Putamen (tissue), 1 donor: ENCODE measurements at regions not wholly inside any gene's neighbourhood (a gene's known extent, or its start where the extent isn't known, plus 50 kb on each side); places are given as distances from the start of the nearest gene placed in this dataset.

Experiments used
- DNase-seq: peaks from one replicate; pipeline ENCODE4 v3.0.0-alpha.2; 2016; ENCODE audit warnings: low spot score

DNA sequence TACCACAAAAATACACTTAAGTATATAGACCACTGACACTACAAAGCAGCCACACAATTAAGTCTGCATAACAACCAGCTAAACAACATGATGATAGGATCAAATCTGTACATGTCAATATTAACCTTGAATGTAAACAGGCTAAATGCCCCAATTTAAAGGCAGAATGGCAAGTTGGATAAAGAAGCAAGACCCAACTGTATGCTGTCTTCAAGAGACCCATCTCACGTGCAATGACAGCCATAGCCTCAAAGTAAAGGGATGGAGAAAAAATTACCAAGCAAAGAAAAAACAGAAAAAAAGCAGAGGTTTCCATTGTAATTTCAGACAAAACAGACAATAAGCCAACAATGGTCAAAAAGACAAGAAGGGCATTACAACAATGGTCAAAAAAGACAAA, 77.3 kb upstream of the APC start:
- no peak for DNase-seq

DNA sequence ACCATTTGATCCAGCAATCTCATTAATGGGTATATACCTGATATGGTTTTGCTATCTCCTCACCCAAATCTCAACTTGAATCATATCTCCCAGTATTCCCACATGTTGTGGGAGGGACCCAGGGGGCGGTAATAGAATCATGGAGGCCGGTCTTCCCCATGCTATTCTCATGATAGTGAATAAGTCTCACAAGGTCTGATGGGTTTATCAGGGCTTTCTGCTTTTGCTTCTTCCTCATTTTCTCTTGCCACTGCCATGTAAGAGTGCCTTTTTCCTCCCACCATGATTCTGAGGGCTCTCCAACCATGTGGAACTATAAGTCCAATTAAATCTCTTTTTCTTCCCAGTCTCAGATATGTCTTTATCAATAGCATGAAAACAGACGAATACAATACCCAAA, 74.5 kb upstream of the APC start:
- no peak for DNase-seq

DNA sequence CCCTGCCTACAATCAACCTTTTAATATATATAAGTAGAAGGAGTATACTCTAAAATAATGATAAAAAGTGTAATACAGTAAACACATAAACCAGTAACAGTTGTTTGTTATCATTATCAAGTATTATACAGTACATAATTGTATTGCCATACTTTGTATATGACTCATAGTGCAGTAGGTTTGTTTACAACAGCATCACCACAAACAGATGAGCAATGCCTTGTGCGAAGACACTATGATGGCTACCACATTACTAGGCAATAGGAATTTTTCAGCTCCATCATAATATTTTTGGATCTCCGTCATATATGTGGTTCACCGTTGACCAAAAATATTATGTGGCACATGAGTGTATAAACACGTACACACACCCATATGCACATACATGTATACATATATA, 69.7 kb upstream of the APC start:
- no peak for DNase-seq

DNA sequence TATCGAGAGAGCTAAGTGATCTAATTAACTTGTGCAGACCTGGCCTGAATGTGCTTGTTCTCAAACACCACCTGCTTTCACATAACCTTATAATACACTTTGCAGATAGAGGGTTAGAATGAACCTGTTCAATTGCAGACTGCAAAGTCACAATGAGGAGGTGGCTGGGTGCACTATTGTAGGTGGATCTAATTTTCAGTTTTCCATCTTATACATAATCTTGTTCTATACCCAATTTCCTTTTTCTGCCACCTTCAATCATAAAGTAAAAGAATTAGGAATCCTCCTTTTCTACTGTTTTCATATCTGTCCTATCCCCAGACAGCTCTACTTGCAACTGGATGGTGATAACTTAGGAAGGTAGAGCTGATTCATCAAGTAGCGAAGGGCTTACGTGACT, 68.8 kb upstream of the APC start:
- peak; percentile 65 for DNase-seq

DNA sequence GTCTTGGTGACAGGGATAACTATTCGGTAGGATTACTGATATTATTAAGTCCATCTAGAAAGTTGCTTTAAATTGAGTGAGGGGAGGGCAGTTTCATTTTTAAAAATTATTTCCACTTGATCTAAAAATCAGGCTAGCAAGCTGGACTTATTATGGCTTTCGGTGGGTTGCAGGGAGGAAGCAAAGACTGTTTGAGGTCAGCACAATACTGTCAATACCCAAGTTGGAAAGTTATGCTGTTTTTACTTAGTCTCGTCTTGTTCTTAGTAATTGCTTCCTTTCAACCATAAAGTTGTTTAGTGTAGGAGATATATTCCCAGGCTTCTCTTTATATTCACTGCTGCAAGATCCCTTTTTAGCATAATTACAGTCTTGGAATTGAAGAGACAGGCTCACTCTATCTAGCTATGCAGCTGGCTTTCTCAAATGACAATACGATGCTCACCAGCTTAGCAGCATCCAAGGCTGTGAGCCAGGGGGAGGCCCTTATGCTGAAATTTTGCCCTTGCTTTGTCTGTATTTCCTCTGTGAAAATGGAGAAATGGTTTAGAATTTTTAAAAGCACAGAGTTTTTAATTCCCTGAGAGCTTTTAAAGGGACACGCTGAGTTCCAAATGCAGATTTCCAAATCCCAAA, 68.2 kb upstream of the APC start:
- peak; percentile 32 for DNase-seq

DNA sequence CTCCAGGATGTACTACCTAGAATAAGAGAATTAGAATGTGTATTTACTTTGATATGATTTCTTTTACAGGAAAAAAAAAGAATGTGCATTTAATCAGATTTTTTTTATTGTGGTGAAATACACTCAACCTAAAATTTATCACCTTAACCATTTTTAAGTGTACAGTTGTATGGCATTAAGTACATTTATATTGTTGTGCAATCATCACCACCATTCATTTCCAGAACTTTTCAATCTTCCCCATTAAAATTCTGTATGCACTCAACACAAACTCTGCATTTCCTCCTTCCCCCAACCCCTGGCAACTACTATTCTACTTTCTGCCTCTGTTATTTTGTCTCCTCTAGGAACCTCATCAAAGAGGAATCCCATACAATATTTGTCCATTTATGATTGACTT, 66.0 kb upstream of the APC start:
- DNase-seq, result no peak

DNA sequence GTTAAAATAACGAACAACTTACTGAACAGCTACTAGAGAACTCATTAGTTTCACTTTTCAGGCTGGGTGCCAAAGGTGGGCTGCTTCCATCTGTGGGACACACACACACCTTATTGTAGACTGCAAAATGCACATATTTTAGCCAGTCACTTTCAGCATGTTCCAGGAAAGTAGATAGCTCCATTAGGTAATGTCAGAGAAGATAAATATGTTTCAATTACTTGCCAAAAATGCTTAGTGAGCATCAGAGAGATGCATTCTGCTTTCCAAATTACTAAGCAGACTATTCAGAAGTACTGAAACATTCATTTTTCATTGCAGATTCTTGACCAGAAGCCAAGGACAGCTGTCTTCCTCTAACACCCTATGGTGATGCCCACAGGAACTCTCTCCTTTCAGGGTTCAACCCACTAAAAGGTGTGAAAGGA, 56.2 kb upstream of the APC start:
- no peak for DNase-seq

DNA sequence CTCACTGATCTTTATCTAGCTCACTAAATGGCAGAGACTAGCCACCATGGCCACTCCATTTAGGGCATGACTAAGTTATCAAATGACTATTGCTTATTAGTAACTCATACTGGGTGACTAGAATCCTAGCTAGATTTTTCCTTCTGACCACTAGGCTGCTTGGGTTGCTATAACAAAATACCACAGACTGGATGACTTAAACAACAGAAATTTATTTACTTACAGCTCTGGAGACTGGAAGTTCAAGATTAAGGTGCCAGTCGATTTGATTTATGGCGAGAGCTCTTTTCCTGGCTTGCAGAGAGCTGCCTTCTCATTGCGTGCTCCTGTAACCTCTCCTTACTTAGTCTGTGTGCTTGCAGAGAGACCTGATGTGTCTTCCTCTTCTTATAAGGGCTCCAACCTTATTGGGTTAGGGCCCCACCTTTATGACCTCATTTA, 55.0 kb upstream of the APC start:
- DNase-seq, result no peak

DNA sequence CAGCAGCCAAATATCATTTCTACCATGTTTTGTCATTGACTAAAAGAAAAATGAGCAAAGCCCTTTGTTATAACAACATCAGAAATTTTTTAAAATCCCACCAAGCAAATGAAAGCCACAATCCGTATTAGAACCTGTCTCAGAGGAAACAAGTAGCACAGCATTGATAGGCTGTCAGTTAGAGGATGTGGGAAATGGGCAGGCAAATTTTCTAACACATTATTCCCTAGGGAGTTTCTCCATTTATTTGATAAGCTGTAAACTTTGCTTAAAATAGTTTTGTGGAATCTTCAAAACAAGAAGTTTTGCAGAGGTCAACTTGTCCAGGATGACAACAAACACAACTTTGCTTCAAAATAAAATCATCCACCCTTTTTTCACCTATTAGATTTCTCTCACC, 53.6 kb upstream of the APC start:
- no peak for DNase-seq

DNA sequence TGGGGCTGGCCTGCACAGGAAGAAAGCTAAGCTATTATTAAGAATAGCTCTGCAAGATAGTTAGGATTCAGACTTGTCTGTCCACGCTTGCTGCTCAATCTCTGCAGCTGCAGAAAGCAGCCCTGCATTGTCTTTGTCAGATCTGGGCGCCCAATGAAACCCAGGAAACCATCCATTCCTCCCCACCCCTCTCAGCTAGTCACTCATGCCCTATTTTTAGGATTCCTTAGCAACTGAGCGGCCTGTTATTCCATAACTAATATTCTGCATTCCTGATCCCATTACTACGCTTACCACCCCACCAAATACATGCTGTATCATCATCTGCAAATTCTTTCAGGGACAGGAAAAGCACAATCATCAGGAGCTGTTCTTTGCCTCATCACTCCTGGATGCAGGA, 52.9 kb upstream of the APC start:
- peak; percentile 29 for DNase-seq

DNA sequence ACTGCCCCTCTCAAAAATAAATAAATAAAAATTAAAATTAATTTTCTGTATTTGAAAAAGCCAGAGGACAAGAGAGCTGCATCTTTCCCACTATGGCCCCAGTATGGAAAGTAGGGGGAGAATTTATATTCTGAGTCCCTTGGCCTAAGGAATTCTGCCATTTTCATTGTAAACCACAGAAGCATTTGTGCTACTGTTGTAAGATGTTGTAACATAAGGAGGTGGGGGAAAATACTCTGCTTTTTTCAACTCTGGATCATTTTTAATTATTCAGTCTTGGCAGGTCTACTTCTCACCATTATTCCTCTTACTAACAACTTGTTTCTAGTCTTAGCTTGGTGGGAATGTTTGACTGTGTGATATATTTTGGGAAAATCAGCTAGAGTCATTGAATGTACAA, 52.3 kb upstream of the APC start:
- DNase-seq, result no peak

DNA sequence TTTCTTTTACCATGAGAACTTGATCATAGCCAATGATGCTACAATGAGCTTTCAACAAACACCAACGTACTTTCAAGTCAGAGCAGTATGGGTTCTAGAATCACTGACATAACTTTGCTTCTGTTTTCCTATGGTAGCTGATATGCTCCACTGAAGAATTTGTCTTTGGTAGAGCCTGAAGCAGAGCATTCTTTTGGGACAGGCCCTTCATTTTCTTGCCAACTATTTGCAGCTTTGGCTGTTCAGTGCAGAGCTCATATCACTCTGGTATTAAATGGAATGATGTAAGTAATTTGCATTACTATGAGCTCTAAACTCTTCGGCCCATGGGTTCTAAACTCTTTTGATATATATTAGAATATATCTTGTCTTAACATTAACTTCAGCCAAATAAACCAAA, 51.8 kb upstream of the APC start:
- DNase-seq, result no peak

DNA sequence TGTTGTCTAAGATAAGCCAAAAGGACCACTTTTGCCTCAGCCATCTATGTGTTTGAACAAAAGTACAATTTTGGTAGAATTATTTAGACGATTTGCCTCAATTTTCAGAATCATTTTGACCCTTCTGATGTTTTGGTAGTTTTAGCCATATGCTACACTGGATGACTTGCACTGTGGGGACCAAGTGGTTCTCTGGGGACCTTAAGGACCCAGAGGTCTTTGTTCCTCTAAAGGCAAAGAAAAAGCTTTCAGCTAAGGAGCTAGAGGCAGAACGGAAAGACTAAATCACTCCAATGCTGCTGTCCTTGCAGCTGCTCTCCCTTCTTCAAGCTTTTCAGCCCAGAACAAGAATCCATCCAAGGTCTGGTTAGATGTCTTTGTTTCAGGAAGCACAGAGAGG, 51.0 kb upstream of the APC start:
- DNase-seq, result no peak

DNA sequence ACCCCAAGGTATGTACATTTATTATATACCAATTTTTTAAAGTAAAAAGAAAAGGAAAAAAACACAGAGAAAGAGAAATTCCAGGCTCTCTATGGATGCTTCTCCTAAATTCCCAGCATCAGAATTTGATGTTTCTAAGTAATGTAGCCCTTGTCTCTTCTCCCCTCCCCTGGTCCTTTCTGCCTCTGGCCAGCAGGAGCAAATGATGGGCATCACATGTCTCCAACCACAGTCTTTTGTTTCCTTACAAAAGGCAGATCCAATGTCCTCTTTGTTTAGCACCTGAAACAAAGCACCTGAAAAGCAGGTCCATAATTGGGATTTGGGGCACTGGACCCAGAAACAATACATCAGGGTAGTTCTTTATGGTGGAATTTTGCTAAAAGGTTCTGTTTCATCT, 50.4 kb upstream of the APC start:
- no peak for DNase-seq
